Right forelimb (tissue), 1 donor: ENCODE measurements at regions not wholly inside any gene's neighbourhood (a gene's known extent, or its start where the extent isn't known, plus 50 kb on each side); places are given as distances from the start of the nearest gene placed in this dataset.

Source experiments
- DNase-seq: peaks from one replicate; pipeline ENCODE4 v3.0.0-alpha.2; 2018

DNA sequence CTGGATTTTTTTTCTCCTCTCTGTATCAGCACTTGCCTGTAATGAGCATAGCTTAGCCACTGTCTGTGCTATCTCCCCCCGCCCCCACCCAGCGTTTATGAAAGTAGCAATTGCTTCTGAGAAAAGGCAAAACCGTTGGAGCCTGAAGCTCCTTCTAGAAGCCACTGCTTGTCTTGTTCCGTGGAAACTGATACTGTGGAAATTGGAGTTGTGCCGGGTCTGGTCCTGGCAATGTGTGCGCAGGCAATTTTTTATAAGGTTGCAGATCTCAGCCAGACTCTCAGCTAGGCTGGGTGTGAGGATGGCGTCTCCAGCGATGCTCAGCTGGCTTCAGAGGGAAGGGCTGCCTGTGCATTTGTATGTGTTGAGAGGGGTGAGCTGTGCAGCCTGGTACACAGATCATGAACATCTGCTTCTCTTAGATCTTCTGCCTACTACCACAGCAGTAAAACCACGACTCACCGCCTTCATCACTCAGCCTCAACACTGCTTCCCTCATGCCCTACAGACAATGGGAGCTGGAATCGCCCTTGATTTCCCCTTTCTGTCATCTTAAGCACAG lies 72.4 kb upstream of the GTSF1L start:
- no peak for DNase-seq

DNA sequence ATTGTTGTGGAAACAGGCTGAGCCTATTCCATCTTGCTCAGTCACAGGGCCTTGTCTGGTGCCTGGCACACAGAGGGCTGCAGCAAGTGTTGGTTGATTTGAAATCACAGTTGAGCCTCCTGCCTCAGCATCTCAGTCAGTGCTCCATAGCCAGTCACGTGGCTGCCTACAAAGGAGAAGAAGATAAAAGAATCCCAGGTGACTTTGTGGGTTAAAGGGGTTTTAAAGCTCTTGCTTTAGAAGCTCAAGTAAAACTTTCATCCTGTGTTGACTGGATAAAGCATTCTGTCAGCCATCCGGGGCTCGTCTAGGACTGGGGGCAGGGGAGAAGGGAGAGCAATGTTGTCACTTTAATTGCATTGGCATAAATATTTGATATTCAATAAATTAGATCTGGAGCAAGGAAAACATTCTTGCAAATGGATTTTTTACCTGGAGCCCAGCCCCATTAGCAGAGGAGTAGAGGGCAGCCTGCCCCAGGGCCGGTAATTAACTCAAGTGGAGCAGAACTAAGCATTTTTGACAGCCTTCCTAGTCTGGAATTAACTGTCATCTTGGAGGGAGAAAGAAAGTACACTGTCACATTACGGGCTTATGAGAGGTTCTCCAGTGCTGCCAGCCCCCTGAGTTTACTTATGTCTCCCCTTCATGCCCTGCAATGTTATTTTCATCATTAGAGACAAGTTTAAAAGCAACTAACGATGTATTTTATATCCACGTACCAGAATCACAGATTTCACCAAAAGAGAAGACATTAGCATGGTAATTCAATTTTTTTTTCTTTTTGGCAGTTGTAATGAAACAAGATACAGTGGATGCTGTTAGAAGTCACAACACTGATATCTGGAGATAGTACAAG lies 71.7 kb upstream of the GTSF1L start:
- no peak for DNase-seq

- no peak for DNase-seq
These were observed 67.5 kb upstream of the GTSF1L start for GRCh38 chr20:43794326-43794725.

DNA sequence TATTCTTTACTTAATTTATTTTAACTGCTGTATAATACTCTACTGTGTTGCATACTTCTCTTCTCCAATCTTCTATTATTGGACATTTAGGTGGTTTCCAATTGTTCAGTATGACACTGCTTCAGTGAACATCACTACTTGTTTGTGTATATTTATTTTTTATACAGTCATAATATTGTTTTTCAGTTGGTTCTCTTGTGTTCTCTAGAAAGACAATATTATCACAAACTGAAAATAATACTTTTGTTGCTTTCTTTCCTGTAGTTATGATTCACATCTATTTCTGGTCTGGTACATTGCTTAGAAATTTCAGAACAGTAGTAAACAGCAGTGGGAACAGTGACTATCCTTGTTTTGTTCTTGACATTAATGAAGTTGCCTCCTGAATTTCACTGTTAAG lies 62.8 kb upstream of the GTSF1L start:
- no peak for DNase-seq

DNA sequence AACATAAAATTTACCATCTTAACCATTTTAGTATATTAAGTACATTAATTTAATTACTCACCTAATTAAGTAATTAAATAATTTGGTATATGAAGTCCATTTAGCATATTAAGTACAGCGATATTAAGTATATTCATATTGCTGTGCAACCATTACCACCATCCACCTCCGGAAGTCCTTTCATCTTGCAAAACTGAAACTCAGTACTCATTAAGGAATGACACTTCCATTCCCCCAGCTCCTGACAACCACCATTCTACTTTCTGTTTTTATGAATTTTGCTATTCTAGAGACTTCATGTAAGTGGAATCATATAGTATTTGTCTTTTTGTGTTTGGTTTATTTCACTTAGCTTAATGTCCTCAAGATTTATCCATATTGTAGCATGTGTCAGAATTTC lies 61.1 kb upstream of the GTSF1L start:
- DNase-seq: no peak

GRCh38 chr20:43786885-43787284 lies 60.1 kb upstream of the GTSF1L start:
- no peak for DNase-seq

DNA sequence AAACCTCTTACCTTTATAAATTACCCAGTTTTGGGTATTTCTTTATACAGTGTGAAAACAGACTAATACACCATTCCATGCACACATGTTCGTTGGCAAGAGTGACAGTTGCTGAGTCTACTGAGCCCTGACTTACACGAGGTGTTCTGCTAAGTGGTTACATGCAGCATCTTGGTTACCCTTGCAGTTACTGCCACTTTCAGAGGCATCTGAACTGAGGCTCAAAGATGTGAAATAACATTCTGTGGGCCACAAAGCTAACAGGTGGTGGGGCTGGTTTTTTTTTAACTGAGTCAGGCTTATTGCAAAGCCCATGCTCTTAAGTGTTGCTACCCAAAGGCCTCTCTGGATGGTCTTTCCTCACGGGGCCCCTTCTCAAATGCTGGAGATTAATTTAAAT lies 54.4 kb upstream of the GTSF1L start:
- DNase-seq: no peak

DNA sequence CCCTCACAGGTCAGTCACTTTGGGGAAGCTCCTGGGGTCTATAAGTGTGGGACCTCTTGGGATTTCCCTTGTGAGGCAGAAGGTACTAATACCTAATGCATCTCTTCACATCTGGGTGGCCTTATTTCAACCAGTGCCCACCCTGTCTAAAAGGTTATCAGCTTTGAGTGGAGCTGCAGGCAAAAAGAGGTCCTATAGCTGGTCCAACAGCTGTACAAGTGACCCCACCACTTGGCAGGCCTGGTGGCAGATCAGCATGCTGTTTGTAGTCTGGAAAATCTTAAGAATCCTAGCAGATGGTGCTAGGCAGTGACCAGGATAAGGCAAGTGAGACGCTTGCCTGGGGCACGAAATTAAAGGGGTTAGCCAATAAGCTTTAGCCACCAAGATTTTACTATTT lies 51.6 kb upstream of the GTSF1L start:
- DNase-seq: no peak

DNA sequence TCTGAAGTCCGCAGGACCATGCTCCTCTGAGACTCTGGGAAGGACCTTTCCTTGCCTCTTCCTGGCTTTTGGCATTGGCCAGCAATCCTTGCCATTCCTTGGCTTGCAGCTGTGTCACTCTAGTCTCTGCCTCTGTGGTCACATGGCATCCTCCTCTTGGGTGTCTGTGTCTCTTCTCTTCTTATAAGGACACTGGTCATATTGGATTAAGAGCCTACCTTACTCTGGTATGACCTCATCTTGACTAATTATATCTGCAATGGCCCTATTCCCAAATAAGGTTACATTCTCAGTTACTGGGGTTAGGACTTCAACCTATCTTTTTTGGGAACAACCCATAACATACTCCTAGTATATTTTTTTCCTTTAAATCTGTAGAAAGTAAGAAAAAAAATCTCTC lies 49.9 kb upstream of the GTSF1L start:
- no peak for DNase-seq
